ENCODE measurements at regions not wholly inside any gene's neighbourhood (a gene's known extent, or its start where the extent isn't known, plus 50 kb on each side); places are given as distances from the start of the nearest gene placed in this dataset.

DNA sequence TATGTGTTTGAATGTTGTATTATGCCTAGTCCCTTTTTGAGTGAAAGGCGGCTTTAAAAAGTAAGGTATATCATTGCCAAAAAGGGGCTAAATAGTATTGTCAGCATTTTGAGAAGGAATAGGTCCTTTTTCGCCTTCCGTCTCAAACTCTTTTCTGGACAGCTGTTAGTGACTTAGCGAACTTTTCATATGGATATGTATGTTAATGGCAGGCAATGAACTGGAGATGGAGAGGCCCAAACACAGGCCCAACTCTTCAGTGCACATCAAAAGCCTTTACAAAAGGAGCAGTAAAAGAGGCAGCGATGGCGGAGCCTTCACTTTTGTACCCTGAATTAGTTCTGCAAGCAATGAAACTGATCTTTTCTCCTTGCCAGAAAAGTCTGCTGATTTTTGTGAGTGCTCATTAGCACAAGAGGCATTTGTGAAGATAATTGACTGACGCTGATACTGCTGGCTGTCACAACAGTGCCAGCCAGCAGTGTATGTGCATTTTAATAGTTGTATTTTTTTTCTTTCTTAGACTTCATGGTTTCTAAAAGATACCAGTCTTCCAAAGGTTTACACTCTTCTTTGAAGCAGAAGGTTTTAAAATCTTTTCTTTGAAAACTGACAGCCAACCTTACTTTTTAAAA lies 243.7 kb upstream of the SP8 start:
- DNase-seq, result no peak

DNA sequence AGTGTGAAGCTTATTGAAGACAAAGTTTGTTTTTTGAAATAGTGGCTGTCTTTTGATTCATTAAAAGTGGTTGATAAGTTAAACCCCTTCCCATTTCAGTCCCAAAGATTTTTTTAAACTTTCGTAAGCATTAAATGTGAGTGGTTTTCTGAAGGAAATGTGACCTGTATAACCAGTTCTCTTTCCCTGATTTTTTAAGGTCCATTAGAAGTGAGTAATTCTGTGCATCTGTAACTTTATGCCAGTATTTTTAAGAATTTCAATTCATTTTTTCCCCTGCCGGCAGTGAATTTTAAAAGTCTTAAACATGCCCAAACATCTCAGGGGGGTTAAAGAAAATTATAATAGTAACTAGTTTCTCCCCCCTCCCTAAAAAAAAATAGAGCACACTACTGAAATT lies 254.6 kb upstream of the SP8 start:
- DNase-seq, result no peak

DNA sequence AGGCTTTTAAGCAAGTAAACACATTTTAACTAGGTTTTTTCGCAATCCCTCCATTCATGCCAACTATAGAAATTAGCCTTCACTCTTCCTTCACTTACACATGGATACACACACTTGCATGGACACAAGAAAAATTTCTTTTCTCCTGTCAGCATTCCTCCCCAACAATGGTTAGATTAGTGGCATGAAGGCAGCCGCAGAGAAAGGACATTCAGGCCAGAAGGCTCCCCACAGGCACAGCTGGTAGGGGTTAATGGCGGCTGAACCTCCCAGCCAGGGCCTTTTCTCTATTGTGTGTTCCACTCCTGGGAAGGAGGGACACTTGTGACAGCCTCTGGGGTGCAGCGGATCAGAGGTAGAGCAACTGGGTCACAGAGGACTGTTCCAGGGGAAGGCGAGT lies 255.0 kb upstream of the SP8 start:
- no peak for DNase-seq

DNA sequence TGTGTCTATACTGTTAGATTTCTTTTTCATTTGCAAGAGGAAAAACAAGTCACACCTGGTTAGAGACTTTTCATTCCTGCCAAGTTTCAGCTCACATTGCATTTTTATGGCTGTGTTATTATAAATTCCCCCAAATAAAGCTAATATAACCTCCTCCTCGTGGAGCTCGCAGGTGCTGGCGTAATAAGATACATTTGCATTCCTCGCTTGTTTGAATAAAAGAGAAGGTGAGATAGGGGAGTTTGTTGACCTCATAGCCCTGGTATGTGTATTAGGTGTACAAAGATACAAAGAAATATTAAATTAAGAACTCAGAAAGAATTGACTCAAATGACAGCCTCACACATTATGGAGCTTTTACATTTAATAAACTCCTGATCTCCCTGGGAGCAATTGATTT lies 257.7 kb upstream of the SP8 start:
- no peak for DNase-seq

DNA sequence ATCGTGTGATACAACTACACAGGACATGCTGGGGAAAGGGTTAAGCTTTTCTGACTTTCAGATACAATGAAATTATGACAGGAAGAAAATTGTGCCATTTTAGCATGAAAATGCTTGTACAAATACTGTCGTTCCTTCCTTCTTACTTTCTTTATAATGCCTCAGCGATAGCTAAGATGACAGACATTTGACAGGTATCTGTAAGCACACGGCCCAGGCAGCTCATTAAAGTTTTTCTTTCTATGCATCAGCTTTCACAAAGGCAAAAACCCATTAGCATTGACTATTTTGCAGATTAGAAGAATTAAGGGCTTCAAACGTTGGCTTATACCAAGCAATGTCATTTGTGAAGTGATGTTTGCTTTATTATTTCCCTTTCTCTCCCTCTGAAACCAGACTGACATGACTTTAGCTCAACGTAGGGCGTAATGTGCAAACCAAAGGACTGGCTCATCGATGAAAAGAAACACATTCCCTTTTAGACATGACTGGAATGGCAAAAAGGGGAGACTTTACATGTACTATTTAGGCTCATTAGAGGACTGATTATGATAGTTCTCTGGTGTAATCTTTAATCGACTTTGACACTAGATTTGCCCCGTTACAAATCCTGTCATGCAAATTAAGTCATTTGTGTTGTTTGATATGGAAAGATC lies 258.4 kb upstream of the SP8 start:
- no peak for DNase-seq

DNA sequence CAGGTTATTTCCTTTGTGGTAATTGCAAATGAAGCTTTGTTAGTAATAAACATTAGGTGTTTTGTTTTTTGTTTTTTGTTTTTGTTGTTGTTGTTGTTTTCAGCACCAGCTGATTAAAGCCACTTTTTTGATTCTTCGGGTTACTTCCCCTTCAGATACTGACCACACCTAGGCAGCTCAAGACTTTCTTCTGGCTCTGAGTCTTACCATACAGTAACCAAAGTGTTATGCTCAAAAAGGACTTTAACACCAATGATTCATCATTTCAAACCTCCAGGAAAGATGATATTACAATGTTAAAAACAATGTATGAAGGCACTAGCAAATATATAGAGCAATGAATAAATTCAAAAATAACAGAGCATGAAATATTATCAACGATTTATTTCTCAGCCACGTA lies 265.2 kb upstream of the SP8 start:
- DNase-seq, result no peak

DNA sequence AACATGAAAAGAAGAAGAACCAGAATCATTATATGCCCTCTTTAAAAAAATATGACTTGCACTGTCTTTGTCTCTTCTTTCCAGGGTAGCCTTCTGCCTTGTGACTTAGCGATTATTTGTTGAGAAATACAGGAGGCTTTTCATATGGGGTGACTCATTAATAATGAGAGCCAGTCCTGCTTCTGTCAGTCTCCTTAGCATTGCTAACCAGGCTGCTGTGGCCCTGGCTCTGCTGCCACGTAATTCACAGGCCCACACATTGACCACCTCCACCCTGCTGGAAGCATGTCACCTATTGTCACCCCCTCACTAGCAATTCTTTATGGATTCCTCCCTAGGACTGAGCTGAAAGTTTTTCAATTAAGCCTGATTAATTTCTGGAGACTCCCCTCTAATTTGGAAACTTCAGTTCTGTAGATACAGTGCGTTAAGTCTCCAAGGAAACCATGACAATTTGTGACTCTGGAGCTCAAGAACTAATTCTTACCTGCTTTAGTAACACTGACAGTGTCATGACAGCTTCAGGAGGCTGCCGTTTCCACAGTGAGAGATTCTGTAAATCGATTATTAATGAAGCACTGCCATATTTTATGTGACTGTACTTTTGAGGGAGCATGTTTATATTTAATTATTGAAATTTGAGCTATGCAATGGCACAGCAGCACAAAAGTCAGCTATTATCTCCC lies 267.9 kb upstream of the SP8 start:
- no peak for DNase-seq

DNA sequence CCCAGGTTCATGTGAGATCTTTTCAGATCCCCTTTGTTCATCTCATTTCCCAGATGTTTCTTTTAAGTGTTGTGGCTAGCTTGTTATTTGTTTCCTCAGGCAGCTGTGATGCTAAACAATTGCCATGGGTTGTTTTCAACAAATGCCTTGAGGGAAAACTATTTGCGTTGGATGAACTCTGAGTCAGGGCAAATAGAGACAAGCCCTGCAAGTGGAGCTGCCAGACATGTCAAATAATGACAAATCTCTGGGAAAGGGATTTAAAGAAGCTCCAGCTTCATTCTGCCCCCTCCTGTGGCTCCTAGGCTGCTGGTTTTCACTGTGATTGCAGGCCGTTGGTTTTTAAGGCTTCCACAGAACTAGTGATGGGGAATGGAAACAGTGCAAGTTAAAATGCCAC lies 272.4 kb upstream of the SP8 start:
- no peak for DNase-seq

DNA sequence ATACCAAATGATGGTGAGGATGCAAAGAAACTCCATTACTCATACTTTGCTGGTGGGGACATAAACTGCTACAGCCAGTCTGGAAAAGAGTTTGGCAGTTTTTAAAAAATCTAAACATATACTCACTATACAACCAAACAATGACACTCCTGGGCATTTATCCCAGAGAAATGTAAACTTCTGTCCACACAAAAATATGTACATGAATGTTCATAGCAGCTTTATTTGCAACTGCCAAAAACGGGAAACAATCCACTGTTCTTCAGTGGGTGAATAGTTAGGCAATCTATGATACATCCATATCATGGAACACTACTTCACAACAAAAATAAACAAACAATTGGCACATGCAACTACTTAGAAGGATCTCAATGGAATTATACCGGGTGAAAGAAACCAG lies 276.4 kb upstream of the SP8 start:
- DNase-seq, result no peak

DNA sequence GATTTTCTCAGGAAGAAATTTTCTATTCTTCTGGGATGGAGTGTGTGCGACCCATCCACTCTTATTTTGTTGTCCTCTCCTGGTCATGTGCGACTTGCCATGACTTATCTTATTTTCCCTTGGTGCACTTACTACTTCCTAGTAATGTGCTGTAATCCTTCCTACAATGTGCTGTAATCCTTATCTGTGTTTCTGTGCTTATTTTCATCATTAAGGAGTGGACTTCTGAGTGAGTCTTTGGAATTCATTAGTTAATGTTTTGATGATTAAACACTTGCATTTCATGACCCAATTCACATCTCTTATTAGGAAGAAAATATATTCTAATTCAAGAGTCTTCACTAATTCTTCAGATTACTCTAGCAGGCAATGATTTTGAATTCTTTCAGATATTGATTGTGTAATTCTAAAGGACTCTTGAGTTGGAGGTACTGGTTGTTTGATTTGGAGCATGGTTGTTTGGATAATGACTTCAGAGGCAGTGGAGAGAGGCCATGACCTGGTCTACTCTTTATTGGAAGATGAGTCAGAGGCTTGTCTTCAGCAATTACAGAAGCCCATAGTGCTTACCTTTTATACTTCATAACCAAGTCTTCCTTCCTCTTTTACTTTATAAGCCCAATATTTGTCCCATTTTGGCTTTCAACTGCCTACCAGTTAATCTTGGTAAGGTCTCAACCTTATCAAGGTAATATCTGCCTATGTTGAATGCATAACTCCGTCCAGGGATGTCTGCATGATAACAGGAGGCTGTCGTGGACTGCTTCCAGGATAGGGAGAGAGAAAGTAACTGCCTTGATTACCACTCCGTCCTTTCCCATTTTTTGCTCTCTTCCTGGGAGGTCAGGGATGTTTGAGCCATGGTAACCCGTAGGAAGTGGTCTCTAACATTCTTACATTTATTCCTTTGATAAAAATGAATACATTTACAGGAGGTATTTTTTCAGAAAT lies 278.3 kb upstream of the SP8 start:
- DNase-seq, result no peak

DNA sequence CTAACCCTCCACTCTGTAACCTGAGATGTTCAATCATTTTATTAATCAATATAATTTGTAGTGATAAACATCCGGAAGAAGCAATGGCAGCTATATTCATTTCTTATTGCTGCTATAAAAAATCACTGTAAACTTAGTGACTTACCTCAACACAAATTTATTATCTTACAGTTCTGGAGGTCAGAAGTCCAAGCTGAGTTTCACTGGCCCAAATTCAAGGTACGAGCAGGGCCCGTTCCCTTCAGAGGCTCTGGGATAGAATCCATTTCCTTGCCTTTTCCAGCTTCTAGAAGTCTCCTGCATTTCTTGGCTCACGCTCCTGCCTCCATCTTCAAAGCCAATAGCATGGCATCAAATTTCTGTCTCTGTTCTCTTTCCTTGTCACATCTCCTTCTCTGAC lies 279.5 kb upstream of the SP8 start:
- DNase-seq, result no peak

DNA sequence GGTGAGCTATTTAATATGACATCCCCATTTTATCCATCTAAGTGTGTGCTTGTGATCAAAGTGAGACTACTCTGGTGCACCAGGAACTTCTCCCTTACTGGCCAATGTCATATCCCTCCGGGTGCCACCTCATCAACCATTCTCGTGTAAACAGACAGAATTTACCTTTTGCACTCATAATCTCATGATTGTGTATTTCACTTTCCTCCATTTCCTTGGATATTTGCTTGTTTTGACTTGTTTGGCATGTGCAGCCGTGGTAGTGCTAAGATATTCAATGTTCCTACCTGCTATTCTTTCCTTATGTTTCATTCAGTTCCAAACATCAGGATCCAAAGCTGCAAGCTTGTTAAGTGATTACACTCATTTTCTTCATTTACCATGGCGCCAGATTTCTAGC lies 280.5 kb upstream of the SP8 start:
- no peak for DNase-seq

DNA sequence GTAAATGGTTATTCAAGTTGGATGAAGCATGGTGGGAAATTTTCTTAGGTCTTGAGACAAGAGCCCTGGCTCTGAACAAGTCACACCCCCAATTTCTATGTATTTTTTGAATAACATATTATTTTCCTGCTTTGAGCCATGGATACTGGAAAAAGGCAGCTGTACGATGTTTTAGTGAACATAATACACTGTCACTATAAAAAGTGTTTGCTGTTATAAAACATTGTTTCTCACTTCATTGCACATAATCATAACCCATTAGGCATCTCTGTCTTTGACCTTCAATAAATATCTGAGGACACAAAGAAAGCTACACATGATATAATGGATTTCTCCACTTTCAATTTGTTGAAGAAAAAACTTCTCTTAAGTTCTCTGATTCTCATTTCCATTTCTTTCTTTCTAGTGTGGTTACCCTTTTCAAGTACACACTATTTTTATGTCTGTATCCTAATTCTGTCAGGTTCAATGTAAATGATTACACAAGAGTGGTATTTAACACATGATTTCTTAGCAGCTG lies 283.9 kb upstream of the SP8 start:
- DNase-seq, result no peak

DNA sequence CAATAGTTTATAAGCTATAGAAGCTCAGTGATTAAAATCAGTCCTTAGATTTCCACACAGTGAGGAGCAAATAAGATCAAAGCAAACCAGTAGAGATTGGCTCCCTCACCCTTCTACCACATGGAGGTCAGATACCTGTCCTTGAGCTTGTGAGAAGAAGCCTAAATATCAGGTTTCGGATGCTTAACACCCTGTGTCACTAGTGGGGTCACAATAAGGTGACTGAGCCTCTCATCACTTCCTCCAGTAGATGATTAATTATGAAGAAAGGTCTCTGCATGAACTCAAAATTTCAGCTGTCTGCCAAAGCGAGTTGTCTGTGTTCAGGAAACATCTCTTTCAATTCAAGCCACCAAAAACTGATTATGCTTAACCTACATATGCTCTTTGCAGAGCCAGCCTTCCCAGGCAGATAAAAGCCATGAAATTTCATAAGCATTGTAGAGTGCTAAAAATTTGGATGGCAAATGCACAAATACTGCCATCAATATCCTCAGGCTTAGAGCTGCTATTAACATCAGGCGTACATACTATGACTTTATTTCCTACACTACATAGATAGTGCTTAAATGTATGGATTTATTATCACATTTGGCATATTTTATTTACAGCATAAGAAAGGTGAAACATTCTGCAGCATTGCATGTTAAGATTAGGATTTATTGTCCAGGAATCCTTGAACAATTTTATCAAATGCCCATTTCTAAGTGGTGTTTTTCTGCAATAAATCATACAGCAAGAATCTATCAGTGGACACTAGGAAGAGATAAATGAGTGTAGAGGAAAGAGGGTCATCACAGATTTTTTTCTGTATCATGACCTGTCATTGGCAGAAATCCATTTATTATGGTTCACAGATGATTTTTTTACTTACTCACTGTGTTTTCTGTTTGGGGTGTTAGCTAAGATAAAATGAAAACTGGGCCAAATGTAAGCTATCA lies 285.1 kb upstream of the SP8 start:
- no peak for DNase-seq

DNA sequence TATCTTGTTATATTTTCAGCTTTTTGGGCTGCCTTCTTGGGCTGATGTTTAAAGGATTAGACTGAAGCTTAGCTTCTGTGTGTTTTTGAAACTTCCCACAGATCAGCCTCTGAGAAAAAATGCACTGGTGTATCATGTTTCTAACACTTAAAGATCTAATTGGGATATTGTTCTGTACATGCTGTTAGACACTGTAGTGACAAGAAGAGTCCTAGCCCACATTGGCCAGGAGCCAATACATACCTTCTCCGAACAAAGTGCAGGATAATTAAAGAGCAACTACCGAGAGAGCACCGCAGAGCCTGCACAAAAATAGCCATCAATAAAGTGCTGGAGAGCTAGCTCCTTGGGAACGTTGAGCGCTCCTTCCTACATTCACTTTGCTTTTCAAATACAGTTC lies 289.4 kb upstream of the SP8 start:
- no peak for DNase-seq

DNA sequence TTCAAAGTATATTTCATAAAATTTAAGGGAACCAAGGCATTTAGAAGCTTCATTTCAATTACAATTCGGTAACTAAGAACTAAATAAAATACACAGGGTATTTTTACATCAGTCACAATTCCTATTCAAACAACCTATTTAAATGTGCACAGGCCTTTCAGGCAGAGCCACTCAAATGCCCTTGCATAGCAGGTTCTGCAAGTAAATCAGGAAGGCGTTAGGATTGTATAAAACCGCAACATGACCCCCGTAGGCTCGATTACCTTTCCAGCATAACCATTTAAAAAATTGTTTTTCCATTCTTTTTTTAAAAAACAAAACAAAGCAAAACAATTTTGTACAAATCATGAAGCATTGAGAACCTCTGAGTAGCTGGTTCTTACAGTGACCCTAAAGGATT lies 289.9 kb upstream of the SP8 start:
- no peak for DNase-seq

DNA sequence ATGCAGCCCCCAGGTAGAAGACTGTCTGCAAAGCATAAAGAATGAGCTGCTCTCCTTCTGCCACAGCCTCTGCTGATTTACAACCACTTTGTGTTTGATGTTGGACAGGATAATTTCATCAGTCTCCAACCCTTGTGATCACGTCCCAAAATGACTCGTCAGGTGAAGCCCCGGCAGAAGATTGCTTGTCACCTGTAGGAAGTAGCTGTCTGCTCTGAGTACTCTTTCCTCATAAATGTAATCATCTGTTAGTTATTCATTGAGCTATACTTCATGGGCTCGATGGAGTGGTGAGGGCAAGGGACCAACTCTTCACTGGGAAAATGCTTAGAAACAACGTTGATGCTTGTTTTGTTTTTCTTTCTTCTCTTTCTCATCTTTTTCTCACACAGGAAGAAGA lies 290.9 kb upstream of the SP8 start:
- DNase-seq, result no peak

DNA sequence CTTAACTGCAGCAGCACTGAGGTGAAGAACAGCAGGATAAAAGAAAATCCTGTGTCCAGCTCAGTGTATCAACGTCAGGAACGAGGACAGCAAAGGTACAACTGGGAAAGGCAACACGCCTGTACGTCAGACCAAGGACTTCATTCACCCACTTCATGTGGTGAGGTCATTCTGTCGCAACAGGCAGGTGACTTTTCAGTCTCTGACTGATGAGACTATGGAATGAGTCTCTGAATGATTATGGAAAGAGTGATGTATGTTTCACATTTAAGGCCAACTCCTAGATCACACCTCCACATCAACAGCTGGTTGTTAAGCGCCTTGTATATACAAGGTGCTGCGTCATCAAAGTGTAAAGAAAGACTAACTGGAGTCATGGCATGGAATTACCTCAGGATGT lies 297.6 kb upstream of the SP8 start:
- no peak for DNase-seq

DNA sequence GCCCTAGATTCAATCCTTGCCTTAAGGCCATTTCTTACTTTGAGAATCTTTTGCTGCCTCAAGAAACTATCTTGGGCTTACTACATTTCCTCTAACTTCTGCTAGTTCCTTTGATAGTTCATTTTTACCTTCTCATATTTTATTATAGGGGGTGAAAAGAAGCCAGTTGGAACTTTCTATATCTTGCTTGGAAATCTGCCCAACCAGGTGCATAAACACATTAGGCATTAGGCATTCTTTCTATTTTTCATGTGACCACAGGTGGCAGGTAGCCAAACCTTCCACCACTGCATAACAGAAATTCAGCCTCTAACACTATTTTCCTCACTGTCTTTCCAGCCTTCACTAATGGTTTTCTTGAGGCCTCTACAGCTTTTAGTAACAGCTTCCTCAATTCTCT lies 300.0 kb upstream of the SP8 start:
- no peak for DNase-seq

DNA sequence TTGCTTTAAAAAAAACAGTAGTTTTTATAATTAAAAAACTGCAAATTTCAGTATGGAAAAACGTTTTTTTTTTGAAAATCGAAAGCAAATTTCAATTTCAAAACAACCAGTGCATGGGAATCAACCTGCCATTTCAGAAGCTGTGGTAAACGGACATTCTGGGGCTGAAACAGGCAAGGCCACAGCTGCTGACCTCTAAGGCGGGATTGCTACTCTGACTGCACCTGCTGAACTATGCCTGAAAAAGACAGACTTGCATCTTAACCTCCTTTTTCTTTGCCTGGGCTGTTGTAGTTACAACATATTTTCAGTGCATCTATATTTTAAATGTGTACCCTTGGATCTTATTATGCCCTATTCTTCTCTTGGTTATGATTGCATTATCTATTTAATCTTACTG lies 303.0 kb upstream of the SP8 start:
- no peak for DNase-seq

DNA sequence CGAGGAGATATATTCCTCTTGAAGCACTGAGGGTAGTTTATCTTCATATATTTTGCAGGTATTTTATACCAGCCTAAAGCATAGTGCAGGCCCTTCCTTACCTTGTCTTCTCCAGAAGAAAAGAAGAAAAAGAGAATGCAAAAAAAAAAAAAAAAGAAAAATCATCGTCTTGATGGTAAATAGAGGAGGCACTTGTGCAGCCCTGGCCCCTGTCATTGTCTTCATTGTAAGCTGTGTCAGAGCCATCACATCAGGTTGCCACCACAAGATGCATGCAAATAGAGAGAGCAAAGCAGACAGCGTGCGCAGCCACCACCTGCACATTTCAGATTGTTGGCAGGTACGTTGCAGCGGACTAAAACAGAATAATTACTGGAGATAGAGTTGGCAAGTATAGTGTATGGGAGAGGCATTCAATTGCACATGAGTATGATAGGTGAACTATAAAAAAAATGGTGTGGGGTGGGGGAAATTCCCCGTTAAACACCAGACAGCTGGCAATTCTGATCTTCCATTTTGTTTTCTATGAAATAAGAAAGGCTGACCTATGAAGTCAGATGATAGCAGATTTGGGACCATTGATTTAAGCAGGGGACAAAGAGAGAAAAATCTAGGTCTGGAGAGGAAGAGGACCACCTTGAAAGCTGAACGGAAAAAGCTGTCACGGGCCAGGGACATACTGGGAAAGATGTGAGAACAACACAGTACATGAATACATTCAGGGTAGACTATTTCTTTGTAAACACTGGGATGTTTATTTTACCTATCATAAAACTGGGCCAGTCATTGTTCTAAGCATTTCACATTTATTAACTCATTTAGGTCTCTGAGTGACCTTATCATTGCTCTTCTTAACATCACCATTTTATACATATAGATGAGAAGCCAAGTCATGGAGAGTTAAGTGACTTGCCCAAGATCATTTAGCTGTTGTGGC lies 306.3 kb upstream of the SP8 start:
- no peak for DNase-seq

All from DMS 273 treated with DMSO at 0.1 percent for 48 hours (cell line).